Tibial nerve (tissue), 4 donors: ENCODE measurements at regions not wholly inside any gene's neighbourhood (a gene's known extent, or its start where the extent isn't known, plus 50 kb on each side); places are given as distances from the start of the nearest gene placed in this dataset.

Experiments
- DNase-seq, 2 donors: peaks; one replicate each; pipeline ENCODE4 v3.0.0-alpha.2; 2019; ENCODE audit warnings: low spot score in 2 of 2
- H3K27ac ChIP-seq, 4 donors: fragments of 200-600 bp; sonication (generic) in 3 of 4; one replicate each; pipeline ENCODE4 v1.5.1; 2017 to 2019; ENCODE audit warnings: mild to moderate bottlenecking in 1 of 4
- H3K27me3 ChIP-seq, 2 donors: fragments of 200-600 bp; sonication (generic) in 1 of 2; one replicate each; pipeline versions ENCODE4 v1.5.1 to v1.6.0; 2017 to 2019
- H3K36me3 ChIP-seq, 3 donors: fragments of 200-600 bp; sonication (generic); one replicate each; pipeline ENCODE4 v1.5.1; 2018 to 2019
- H3K4me1 ChIP-seq, 4 donors: fragments of 200-600 bp; sonication (generic) in 3 of 4; one replicate each; pipeline ENCODE4 v1.5.1; 2017 to 2019
- H3K4me3 ChIP-seq, 4 donors: fragments of 200-600 bp; sonication (generic) in 3 of 4; one replicate each; pipeline ENCODE4 v1.5.1; 2017 to 2019; ENCODE audit warnings: mild to moderate bottlenecking in 1 of 4, moderate library complexity in 1 of 4
- H3K9me3 ChIP-seq, 4 donors: fragments of 200-600 bp; sonication (generic) in 3 of 4; one replicate each; pipeline ENCODE4 v1.5.1; 2017 to 2019
- CTCF ChIP-seq, 5 experiments: fragments of 200-600 bp in 3 of 5; fragments of 450-650 bp in 2 of 5; sonication (generic) in 3 of 5; IDR thresholded peaks; one replicate each; pipeline ENCODE4 v1.5.1; 2016 to 2019; ENCODE audit warnings: antibody characterized with exemption in 5 of 5, mild to moderate bottlenecking in 3 of 5, moderate library complexity in 2 of 5
- EP300 ChIP-seq, 2 donors: sonication (generic); formaldehyde crosslinking; IDR thresholded peaks; one replicate each; pipeline ENCODE4 v1.6.1; 2017; ENCODE audit warnings: antibody characterized with exemption in 2 of 2, mild to moderate bottlenecking in 1 of 2
- POLR2A ChIP-seq, 2 donors: fragments of 450-650 bp; IDR thresholded peaks; one replicate each; pipeline ENCODE4 v1.6.1; 2017; ENCODE audit warnings: antibody characterized with exemption in 2 of 2, mild to moderate bottlenecking in 2 of 2, moderate library complexity in 2 of 2
- WGBS, 2 donors: methylation state at CpG; one replicate each; pipeline ENCODE4 v1.1.5; 2018; 5-methylcytosine and 5-hydroxymethylcytosine counted together

GRCh38 chr1:101645810-101646209, 350.9 kb downstream of the OLFM3 start:
- Histone ChIP-seq H3K4me1 (no peaks in the 10 kb centered on the region), H3K36me3 (no peaks in the 10 kb centered on the region), H3K4me3 (no peak overlapping the region), H3K9me3 (no peaks in the 10 kb centered on the region), H3K27ac (no peak overlapping the region), H3K27me3 (no peaks in the 10 kb centered on the region)
- no peak for DNase-seq
- WGBS, 2 donors: 64 to 68% methylated on average over 2 of the region's 2 CpGs
- TF ChIP-seq POLR2A (IDR thresholded peaks at IDR 0.05) (no peak), CTCF (IDR thresholded peaks at IDR 0.05) (no peak), EP300 (IDR thresholded peaks at IDR 0.05) (no peak)

GRCh38 chr1:101652484-101652883, 344.2 kb downstream of the OLFM3 start:
- H3K36me3 ChIP-seq: no peaks in the 10 kb centered on the region
- H3K27ac ChIP-seq: no peak overlapping the region
- TF ChIP-seq CTCF (IDR thresholded peaks at IDR 0.05): no peak
- TF ChIP-seq EP300 (IDR thresholded peaks at IDR 0.05): no peak
- no peak for TF ChIP-seq POLR2A (IDR thresholded peaks at IDR 0.05)
- DNase-seq: no peak
- no peaks in the 10 kb centered on the region for H3K4me1 ChIP-seq
- H3K4me3 ChIP-seq: no peak overlapping the region
- H3K9me3 ChIP-seq: peaks cover 0 to 20% (median 0%) of the 10 kb centered on the region in 4 donors
- H3K27me3 ChIP-seq: no peaks in the 10 kb centered on the region
- 79 to 88% methylated on average over 3 of the region's 3 CpGs for WGBS, 2 donors

GRCh38 chr1:101653482-101653946, 343.2 kb downstream of the OLFM3 start:
- Histone ChIP-seq H3K27me3 (no peaks in the 10 kb centered on the region), H3K4me3 (no peak overlapping the region)
- WGBS, 2 donors: 10 to 15% methylated on average over 3 of the region's 3 CpGs

GRCh38 chr1:101664726-101665125, 332.0 kb downstream of the OLFM3 start:
- 87 to 92% methylated on average over 3 of the region's 3 CpGs for WGBS, 2 donors
- TF ChIP-seq POLR2A (IDR thresholded peaks at IDR 0.05) (no peak), EP300 (IDR thresholded peaks at IDR 0.05) (no peak), CTCF (IDR thresholded peaks at IDR 0.05) (no peak)
- Histone ChIP-seq H3K36me3 (no peaks in the 10 kb centered on the region), H3K27ac (no peak overlapping the region), H3K27me3 (no peaks in the 10 kb centered on the region), H3K9me3 (peaks cover 0 to 25% (median 0%) of the 10 kb centered on the region in 4 donors), H3K4me3 (no peak overlapping the region), H3K4me1 (no peaks in the 10 kb centered on the region)
- no peak for DNase-seq

More at GRCh38 chr1:101653482-101653946, 343.2 kb downstream of the OLFM3 start:
- Histone ChIP-seq H3K27ac (no peak overlapping the region), H3K36me3 (no peaks in the 10 kb centered on the region), H3K9me3 (peaks cover 0 to 20% (median 0%) of the 10 kb centered on the region in 4 donors), H3K4me1 (no peaks in the 10 kb centered on the region)
- no peak for DNase-seq
- TF ChIP-seq POLR2A (IDR thresholded peaks at IDR 0.05) (no peak), CTCF (IDR thresholded peaks at IDR 0.05) (no peak), EP300 (IDR thresholded peaks at IDR 0.05) (no peak)

- no peak for DNase-seq
- Histone ChIP-seq H3K4me1 (no peaks in the 10 kb centered on the region), H3K36me3 (no peaks in the 10 kb centered on the region), H3K9me3 (peaks cover 0 to 5% (median 0%) of the 10 kb centered on the region in 4 donors), H3K27ac (no peak overlapping the region), H3K27me3 (no peaks in the 10 kb centered on the region), H3K4me3 (no peak overlapping the region)
- no peak for TF ChIP-seq POLR2A (IDR thresholded peaks at IDR 0.05)
- TF ChIP-seq CTCF (IDR thresholded peaks at IDR 0.05): no peak
- no peak for TF ChIP-seq EP300 (IDR thresholded peaks at IDR 0.05)
- WGBS, 2 donors: 51 to 56% methylated on average over 2 of the region's 2 CpGs
These were observed 329.0 kb downstream of the OLFM3 start for GRCh38 chr1:101667761-101668160.
